CD4-positive, CD25-positive, alpha-beta regulatory T cell (primary cell): ENCODE measurements at regions not wholly inside any gene's neighbourhood (a gene's known extent, or its start where the extent isn't known, plus 50 kb on each side); places are given as distances from the start of the nearest gene placed in this dataset.

Experiments used
- ATAC-seq, 2 donors: fragments of 150-1000 bp; cut with Tn5 transposase; one replicate each; pipeline ENCODE4 v1.10.0; 2021; ENCODE audit warnings: low read depth in 2 of 2, moderate number of reproducible peaks in 2 of 2, moderate library complexity in 1 of 2
- DNase-seq, 3 donors: peaks; one replicate each; pipeline versions ENCODE4 v3.0.0 to v3.0.0-alpha.2; 2012 to 2022; ENCODE audit warnings: mixed read lengths in 1 of 3
- H3K27ac ChIP-seq: one replicate; pipeline ENCODE4 v1.7.0; 2013; ENCODE audit warnings: mild to moderate bottlenecking, low read length; ENCODE audit not compliant: insufficient read depth, poor library complexity, severe bottlenecking
- H3K27me3 ChIP-seq: one replicate; pipeline ENCODE4 v1.7.0; 2013; ENCODE audit warnings: low read length; ENCODE audit not compliant: control insufficient read depth, insufficient read depth
- H3K36me3 ChIP-seq: one replicate; pipeline ENCODE4 v1.7.0; 2013; ENCODE audit warnings: mild to moderate bottlenecking, low read length, moderate library complexity; ENCODE audit not compliant: control insufficient read depth, insufficient read depth
- H3K4me1 ChIP-seq: 2 replicates; pipeline ENCODE4 v1.7.0; 2013; ENCODE audit warnings: mild to moderate bottlenecking, low read length; ENCODE audit not compliant: insufficient read depth, control insufficient read depth, poor library complexity, severe bottlenecking
- H3K4me3 ChIP-seq: one replicate; pipeline ENCODE4 v1.7.0; 2013; ENCODE audit warnings: low read depth, mild to moderate bottlenecking, low read length, moderate library complexity
- H3K9me3 ChIP-seq, 2 experiments: 1 replicate in 1 of 2; 2 replicates in 1 of 2; pipeline ENCODE4 v1.7.0; 2013; ENCODE audit warnings: low read length in 2 of 2, mild to moderate bottlenecking in 1 of 2, moderate library complexity in 1 of 2; ENCODE audit not compliant: control insufficient read depth in 2 of 2
- H3K27ac Mint-ChIP-seq, 3 donors: one replicate each; pipeline ENCODE4 v1.8.0; 2020 to 2022; ENCODE audit warnings: mild to moderate bottlenecking in 3 of 3, mixed read lengths in 3 of 3, moderate library complexity in 2 of 3
- H3K27me3 Mint-ChIP-seq: one replicate; pipeline ENCODE4 v1.8.0; 2022; ENCODE audit warnings: mild to moderate bottlenecking, mixed read lengths
- H3K36me3 Mint-ChIP-seq: one replicate; pipeline ENCODE4 v1.8.0; 2020; ENCODE audit warnings: mixed read lengths
- H3K4me1 Mint-ChIP-seq, 4 donors: one replicate each; pipeline ENCODE4 v1.8.0; 2020 to 2022; ENCODE audit warnings: mixed read lengths in 4 of 4, mild to moderate bottlenecking in 1 of 4
- H3K4me3 Mint-ChIP-seq, 4 donors: one replicate each; pipeline ENCODE4 v1.8.0; 2020 to 2022; ENCODE audit warnings: mild to moderate bottlenecking in 4 of 4, mixed read lengths in 4 of 4, moderate library complexity in 3 of 4
- H3K9me3 Mint-ChIP-seq, 7 donors: one replicate each; pipeline ENCODE4 v1.8.0; 2020 to 2022; ENCODE audit warnings: mixed read lengths in 7 of 7, mild to moderate bottlenecking in 3 of 7, moderate library complexity in 2 of 7

DNA sequence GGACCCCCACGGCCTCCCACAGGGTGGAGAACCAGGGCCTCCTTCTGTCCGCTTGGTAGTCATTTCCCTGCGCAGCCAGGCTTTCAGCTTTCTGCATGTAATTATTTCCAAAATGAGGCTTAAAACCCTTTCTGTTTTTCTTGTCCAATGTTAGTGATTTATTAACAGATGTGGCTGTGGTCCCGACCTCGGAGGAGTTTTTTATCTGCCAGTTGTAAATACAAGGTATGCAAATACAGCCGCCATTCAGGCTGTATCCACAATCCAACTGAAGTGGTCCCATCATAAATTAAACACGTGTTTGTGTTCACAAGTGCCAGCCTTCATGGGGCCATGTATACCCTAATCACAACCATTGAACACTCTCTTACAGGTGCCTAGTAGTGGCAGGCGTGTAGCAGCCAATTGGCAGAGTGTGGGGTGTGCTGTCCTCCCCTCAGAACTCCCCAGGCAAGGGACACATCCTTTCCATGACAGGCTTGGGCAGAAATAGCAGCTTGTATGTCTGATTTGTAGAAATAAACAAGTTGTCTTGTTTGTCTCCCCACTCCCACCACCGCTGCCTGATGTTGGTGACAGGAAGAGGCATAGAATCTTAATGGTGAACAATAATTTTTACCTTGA is 251.3 kb upstream of the MKI67 start:
- Mint-ChIP-seq H3K4me1 (peaks cover 0 to 7% (median 2%) of the 10 kb centered on the region in 4 donors), H3K4me3 (no peak overlapping the region), H3K9me3 (peaks cover 0 to 2% (median 0%) of the 10 kb centered on the region in 7 donors), H3K27ac (no peak overlapping the region), H3K36me3 (no peaks in the 10 kb centered on the region), H3K27me3 (peaks cover 20% of the 10 kb centered on the region)
- Histone ChIP-seq H3K9me3 (no peaks in the 10 kb centered on the region), H3K27ac (no peak overlapping the region), H3K27me3 (no peaks in the 10 kb centered on the region), H3K36me3 (no peaks in the 10 kb centered on the region), H3K4me3 (no peak overlapping the region), H3K4me1 (no peaks in the 10 kb centered on the region)
- no peak for ATAC-seq
- no peak for DNase-seq

DNA sequence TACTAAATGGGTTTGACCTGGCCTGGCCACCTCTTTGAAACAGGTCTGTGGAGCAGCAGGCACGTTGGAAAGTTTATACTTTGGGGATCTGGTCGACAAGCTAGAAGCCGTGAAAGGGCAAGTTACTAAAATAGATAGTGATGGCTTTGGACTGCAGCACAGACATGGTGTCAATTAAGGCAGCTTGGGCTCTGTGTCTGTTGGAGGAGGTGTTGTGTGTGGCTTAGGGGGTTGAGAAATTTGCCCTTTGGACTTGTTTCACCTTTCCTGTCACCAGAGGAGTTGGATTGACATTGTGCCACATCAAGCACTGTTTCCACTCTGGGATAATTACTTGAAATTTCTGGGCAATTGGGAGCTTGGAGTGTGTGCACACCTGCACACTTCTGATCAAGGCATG is 251.8 kb upstream of the MKI67 start:
- Histone ChIP-seq H3K9me3 (no peaks in the 10 kb centered on the region), H3K27ac (no peak overlapping the region), H3K36me3 (no peaks in the 10 kb centered on the region), H3K4me3 (no peak overlapping the region), H3K4me1 (no peaks in the 10 kb centered on the region), H3K27me3 (no peaks in the 10 kb centered on the region)
- Mint-ChIP-seq H3K27ac (no peak overlapping the region), H3K4me3 (no peak overlapping the region), H3K4me1 (peaks cover 0 to 6% (median 2%) of the 10 kb centered on the region in 4 donors), H3K36me3 (no peaks in the 10 kb centered on the region), H3K27me3 (peaks cover 20% of the 10 kb centered on the region), H3K9me3 (peaks cover 0 to 2% (median 0%) of the 10 kb centered on the region in 7 donors)
- DNase-seq (no peak), ATAC-seq (no peak)

DNA sequence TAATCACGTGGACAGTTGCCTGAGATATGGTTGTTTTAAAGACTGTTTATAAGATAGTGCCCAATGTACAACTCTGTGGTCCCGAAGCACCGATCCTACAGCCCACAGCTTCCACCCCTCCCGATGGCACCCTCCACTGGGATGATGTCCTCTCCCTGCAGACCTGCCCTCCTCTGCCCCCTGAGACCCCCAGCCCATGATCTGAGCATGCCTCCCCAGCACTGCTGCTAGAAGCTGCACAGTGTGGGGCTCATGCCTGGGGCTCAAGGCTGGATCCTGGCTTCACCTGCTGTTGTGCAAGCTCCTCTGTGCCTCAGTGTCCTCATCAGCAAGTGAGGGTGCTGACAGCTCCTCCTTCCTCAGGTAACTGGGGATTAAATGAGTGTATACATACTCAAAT is 254.7 kb upstream of the MKI67 start:
- H3K36me3 Mint-ChIP-seq, result no peaks in the 10 kb centered on the region
- Histone ChIP-seq H3K4me3 (no peak overlapping the region), H3K4me1 (no peaks in the 10 kb centered on the region), H3K9me3 (no peaks in the 10 kb centered on the region), H3K27me3 (no peaks in the 10 kb centered on the region), H3K36me3 (no peaks in the 10 kb centered on the region), H3K27ac (no peak overlapping the region)
- H3K4me3 Mint-ChIP-seq, result no peak overlapping the region
- no peak for ATAC-seq
- H3K9me3 Mint-ChIP-seq, result peaks cover 0 to 3% (median 0%) of the 10 kb centered on the region in 7 donors
- no peak for DNase-seq
- H3K4me1 Mint-ChIP-seq, result no peaks in the 10 kb centered on the region
- H3K27ac Mint-ChIP-seq, result no peak overlapping the region
- peaks cover 12% of the 10 kb centered on the region for H3K27me3 Mint-ChIP-seq

DNA sequence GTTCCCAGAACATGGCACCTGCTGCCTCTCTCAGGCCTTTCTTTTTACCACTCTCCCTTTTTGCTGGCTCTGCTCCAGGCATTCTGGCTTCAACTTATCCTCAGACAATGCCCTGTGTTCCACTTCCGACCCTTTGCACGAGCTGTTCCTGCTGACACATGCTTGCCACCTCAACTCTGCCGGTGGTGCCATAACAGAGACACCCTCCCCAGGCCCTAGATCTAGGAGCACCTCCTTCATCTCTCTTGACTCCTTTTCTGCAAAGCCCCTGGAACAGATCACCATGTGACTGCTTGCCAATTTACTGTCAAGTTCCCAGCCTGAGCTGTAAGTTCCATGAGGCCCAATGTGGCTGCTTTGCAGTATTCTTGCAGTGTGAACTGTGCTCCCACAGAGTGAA is 256.0 kb upstream of the MKI67 start:
- Histone ChIP-seq H3K9me3 (no peaks in the 10 kb centered on the region), H3K4me1 (no peaks in the 10 kb centered on the region), H3K27me3 (no peaks in the 10 kb centered on the region), H3K4me3 (no peak overlapping the region), H3K36me3 (no peaks in the 10 kb centered on the region), H3K27ac (no peak overlapping the region)
- Mint-ChIP-seq H3K36me3 (no peaks in the 10 kb centered on the region), H3K4me3 (no peak overlapping the region), H3K4me1 (no peaks in the 10 kb centered on the region), H3K27me3 (peaks cover 12% of the 10 kb centered on the region), H3K9me3 (peaks cover 0 to 4% (median 0%) of the 10 kb centered on the region in 7 donors), H3K27ac (no peak overlapping the region)
- no peak for DNase-seq
- ATAC-seq, result no peak

DNA sequence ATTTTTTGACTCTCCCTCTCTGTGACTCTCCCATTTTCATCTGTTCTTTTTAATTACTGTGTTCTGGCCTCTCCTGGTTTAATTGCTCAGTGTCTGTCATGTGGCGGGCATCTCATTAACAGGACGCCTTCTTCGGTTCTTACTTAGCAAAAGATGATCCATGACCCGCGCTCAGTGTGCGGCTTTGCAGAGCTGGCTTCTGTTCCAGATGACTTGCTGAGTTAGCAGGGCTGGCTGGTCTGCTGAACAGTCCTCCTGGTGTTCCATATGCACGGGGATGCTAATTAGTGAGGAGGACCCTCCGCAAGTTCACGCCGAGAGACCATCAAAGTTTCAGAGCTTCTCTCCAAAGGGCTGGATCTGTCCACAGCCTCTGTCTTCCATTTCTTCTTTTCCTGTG is 258.6 kb upstream of the MKI67 start:
- Mint-ChIP-seq H3K4me1 (no peaks in the 10 kb centered on the region), H3K27ac (no peak overlapping the region), H3K4me3 (no peak overlapping the region), H3K9me3 (peaks cover 0 to 4% (median 0%) of the 10 kb centered on the region in 7 donors), H3K27me3 (peaks cover 4% of the 10 kb centered on the region), H3K36me3 (no peaks in the 10 kb centered on the region)
- no peaks in the 10 kb centered on the region for H3K4me1 ChIP-seq
- H3K9me3 ChIP-seq, result no peaks in the 10 kb centered on the region
- H3K36me3 ChIP-seq, result no peaks in the 10 kb centered on the region
- H3K4me3 ChIP-seq, result no peak overlapping the region
- no peak for ATAC-seq
- DNase-seq, result no peak
- H3K27ac ChIP-seq, result no peak overlapping the region
- H3K27me3 ChIP-seq, result no peaks in the 10 kb centered on the region

DNA sequence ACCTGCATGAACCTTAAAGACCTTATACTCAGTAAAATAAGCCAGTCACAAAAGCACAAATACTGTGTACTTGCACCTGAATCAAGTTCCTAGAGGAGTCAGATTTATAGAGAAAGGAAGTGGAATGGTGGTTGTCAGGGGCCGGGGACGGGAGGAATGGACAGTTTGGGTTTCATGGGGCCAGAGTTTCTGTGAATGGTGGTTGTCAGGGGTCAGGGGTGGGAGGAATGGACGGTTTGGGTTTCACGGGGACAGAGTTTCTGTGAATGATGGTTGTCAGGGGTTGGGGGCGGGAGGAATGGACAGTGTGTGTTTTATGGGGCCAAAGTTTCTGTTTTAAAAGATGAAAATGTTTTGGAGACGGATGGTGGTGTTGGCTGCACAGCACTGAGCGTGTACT is 260.0 kb upstream of the MKI67 start:
- Mint-ChIP-seq H3K36me3 (no peaks in the 10 kb centered on the region), H3K27ac (no peak overlapping the region), H3K9me3 (peaks cover 0 to 4% (median 0%) of the 10 kb centered on the region in 7 donors), H3K4me3 (no peak overlapping the region), H3K27me3 (peaks cover 9% of the 10 kb centered on the region), H3K4me1 (no peaks in the 10 kb centered on the region)
- Histone ChIP-seq H3K9me3 (no peaks in the 10 kb centered on the region), H3K27ac (no peak overlapping the region), H3K27me3 (no peaks in the 10 kb centered on the region), H3K36me3 (no peaks in the 10 kb centered on the region), H3K4me1 (no peaks in the 10 kb centered on the region), H3K4me3 (no peak overlapping the region)
- DNase-seq (no peak), ATAC-seq (no peak)

DNA sequence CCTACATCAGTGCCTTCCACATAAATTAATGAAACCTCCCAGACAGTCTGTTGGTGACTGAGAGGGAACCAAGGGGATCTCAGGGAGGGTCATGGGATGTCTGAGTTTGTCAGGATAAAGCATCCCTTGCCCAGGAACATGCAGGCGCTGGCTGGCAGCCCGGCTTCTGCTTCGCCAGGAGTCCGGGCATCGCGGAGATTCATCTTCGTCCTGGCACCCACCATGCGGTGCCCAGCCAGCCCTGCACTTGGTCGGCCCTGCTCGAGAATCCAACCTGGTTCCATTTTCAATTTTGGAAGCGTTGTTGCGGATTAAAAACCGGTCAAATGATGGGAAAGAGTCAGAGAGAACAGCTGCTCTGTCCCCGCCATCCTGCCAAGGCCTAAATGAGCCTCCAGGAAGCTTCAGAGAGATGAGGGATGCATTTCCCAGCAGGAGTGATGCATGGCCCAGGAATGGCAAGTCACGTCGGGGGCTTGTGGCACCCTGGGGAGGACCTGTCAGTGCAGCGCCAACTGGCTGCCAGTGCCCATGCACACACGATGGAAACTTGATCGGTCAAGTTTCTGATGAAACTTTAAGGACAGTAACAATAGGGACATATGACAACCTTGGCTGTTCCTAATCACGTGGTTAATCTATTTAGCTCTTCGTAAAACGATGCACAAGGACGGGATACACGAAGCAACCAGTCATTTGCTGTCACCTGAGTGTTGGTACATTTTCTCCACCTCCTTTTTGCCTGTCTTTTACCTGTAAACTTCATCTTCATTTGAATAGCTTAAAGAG is 260.8 kb upstream of the MKI67 start:
- H3K27me3 Mint-ChIP-seq, result peaks cover 7% of the 10 kb centered on the region
- no peak overlapping the region for H3K4me3 Mint-ChIP-seq
- H3K27me3 ChIP-seq, result no peaks in the 10 kb centered on the region
- H3K36me3 ChIP-seq, result no peaks in the 10 kb centered on the region
- H3K4me1 Mint-ChIP-seq, result no peaks in the 10 kb centered on the region
- ATAC-seq (no peak), DNase-seq (no peak)
- H3K9me3 ChIP-seq, result no peaks in the 10 kb centered on the region
- no peak overlapping the region for H3K4me3 ChIP-seq
- no peaks in the 10 kb centered on the region for H3K36me3 Mint-ChIP-seq
- no peaks in the 10 kb centered on the region for H3K4me1 ChIP-seq
- no peak overlapping the region for H3K27ac Mint-ChIP-seq
- no peak overlapping the region for H3K27ac ChIP-seq
- H3K9me3 Mint-ChIP-seq, result peaks cover 0 to 4% (median 0%) of the 10 kb centered on the region in 7 donors

DNA sequence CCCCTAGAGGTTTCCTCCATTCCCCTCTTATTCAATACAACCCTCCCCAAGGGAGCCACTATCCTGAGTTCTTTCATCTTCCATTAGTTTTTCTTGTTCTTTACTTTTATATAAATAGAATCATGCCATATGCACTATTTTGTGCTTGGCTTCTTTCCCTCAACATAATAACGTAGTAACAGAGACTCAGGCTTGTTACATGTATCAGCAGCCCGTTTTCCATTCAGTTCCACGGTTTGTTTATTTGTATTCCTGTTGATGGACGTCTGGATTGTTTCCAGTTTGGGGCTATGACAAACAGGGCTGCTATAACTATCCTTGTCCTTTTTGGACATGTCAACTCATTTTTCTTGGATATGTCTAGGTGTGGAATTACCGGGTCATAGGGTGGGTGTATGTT is 264.4 kb upstream of the MKI67 start:
- H3K36me3 Mint-ChIP-seq, result no peaks in the 10 kb centered on the region
- H3K27ac ChIP-seq, result no peak overlapping the region
- DNase-seq (no peak), ATAC-seq (no peak)
- H3K27me3 ChIP-seq, result no peaks in the 10 kb centered on the region
- H3K27ac Mint-ChIP-seq, result no peak overlapping the region
- peaks cover 7% of the 10 kb centered on the region for H3K27me3 Mint-ChIP-seq
- no peaks in the 10 kb centered on the region for H3K4me1 Mint-ChIP-seq
- H3K9me3 Mint-ChIP-seq, result peaks cover 0 to 3% (median 0%) of the 10 kb centered on the region in 7 donors
- H3K9me3 ChIP-seq, result no peaks in the 10 kb centered on the region
- no peak overlapping the region for H3K4me3 ChIP-seq
- H3K36me3 ChIP-seq, result no peaks in the 10 kb centered on the region
- H3K4me1 ChIP-seq, result no peaks in the 10 kb centered on the region
- no peak overlapping the region for H3K4me3 Mint-ChIP-seq
